GM23338 (cell line): ENCODE measurements at regions not wholly inside any gene's neighbourhood (a gene's known extent, or its start where the extent isn't known, plus 50 kb on each side); places are given as distances from the start of the nearest gene placed in this dataset.

Experiments
- ATAC-seq: fragments of 200-7000 bp; cut with Tn5 transposase; 3 replicates; pipeline ENCODE4 v1.9.1; 2020
- DNase-seq: peaks from one replicate; pipeline ENCODE4 v3.0.0-alpha.2; 2015; ENCODE audit warnings: low spot score
- H2AFZ ChIP-seq: fragments of 200-600 bp; sonication (generic); 2 replicates; pipeline ENCODE4 v1.8.0; 2016; ENCODE audit warnings: antibody characterized with exemption, mild to moderate bottlenecking, moderate library complexity
- H3F3A ChIP-seq: fragments of 200-600 bp; sonication (generic); replicated peaks from 2 replicates; pipeline ENCODE4 v1.8.0; 2017; ENCODE audit warnings: antibody characterized with exemption, mixed run types, low read depth
- H3K27ac ChIP-seq: fragments of 200-600 bp; sonication (generic); 2 replicates; pipeline ENCODE4 v1.6.1; 2016; ENCODE audit warnings: low read depth
- H3K27me3 ChIP-seq: fragments of 200-600 bp; sonication (generic); 2 replicates; pipeline ENCODE4 v1.8.0; 2016; ENCODE audit warnings: mild to moderate bottlenecking, mixed run types, moderate library complexity; ENCODE audit not compliant: insufficient read depth
- H3K36me3 ChIP-seq: fragments of 200-600 bp; sonication (generic); 2 replicates; pipeline ENCODE4 v1.8.0; 2016; ENCODE audit warnings: mild to moderate bottlenecking; ENCODE audit not compliant: insufficient read depth
- H3K4me1 ChIP-seq: fragments of 200-600 bp; sonication (generic); 2 replicates; pipeline ENCODE4 v1.8.0; 2016; ENCODE audit warnings: mild to moderate bottlenecking, moderate library complexity; ENCODE audit not compliant: insufficient read depth
- H3K4me2 ChIP-seq: fragments of 200-600 bp; sonication (generic); 2 replicates; pipeline ENCODE4 v1.7.1; 2017; ENCODE audit warnings: mixed run types
- H3K4me3 ChIP-seq: fragments of 200-600 bp; sonication (generic); 2 replicates; pipeline ENCODE4 v1.6.1; 2016; ENCODE audit warnings: mixed run types
- H3K79me2 ChIP-seq: fragments of 200-600 bp; sonication (generic); replicated peaks from 2 replicates; pipeline ENCODE4 v1.8.0; 2017; ENCODE audit warnings: mild to moderate bottlenecking; ENCODE audit not compliant: insufficient read depth
- H3K9me2 ChIP-seq: fragments of 200-600 bp; sonication (generic); 2 replicates; pipeline ENCODE4 v1.8.0; 2017; ENCODE audit not compliant: insufficient read depth
- H4K20me1 ChIP-seq: fragments of 200-600 bp; sonication (generic); replicated peaks from 2 replicates; pipeline ENCODE4 v1.8.0; 2017; ENCODE audit warnings: mild to moderate bottlenecking; ENCODE audit not compliant: insufficient read depth
- H3K27ac Mint-ChIP-seq: 2 replicates; pipeline ENCODE4 v1.8.0; 2020; ENCODE audit warnings: inconsistent platforms, mild to moderate bottlenecking, moderate library complexity, mixed read lengths
- H3K27me3 Mint-ChIP-seq: 3 replicates; pipeline ENCODE4 v1.8.0; 2022; ENCODE audit warnings: low read depth, mild to moderate bottlenecking, moderate library complexity, mixed read lengths, inconsistent platforms; ENCODE audit not compliant: insufficient read depth, poor library complexity
- H3K36me3 Mint-ChIP-seq: 3 replicates; pipeline ENCODE4 v1.8.0; 2021; ENCODE audit warnings: low read depth, mild to moderate bottlenecking, inconsistent platforms, moderate library complexity, mixed read lengths
- H3K4me1 Mint-ChIP-seq: 3 replicates; pipeline ENCODE4 v1.8.0; 2020; ENCODE audit warnings: mild to moderate bottlenecking, inconsistent platforms, mixed read lengths
- H3K4me3 Mint-ChIP-seq: 3 replicates; pipeline ENCODE4 v1.8.0; 2021; ENCODE audit warnings: moderate library complexity, mild to moderate bottlenecking, inconsistent platforms, mixed read lengths
- H3K9me3 Mint-ChIP-seq: 3 replicates; pipeline ENCODE4 v1.8.0; 2020; ENCODE audit warnings: moderate library complexity, mild to moderate bottlenecking, inconsistent platforms, mixed read lengths
- CREB1 ChIP-seq: fragments of 250-450 bp; sonication (Bioruptor Pico); IDR thresholded peaks from 2 replicates; pipeline ENCODE4 v1.5.0; 2020; ENCODE audit warnings: low read depth, mild to moderate bottlenecking, moderate library complexity
- EZH2 ChIP-seq: fragments of 200-600 bp; sonication (generic); IDR thresholded peaks from one replicate; pipeline ENCODE4 v1.8.0; 2017; ENCODE audit warnings: antibody characterized with exemption, mild to moderate bottlenecking, low read depth; ENCODE audit not compliant: unreplicated experiment
- EZH2phosphoT487 ChIP-seq: fragments of 200-600 bp; sonication (generic); IDR thresholded peaks from one replicate; pipeline ENCODE4 v1.8.1; 2018; ENCODE audit warnings: antibody characterized with exemption; ENCODE audit not compliant: unreplicated experiment
- JUNB ChIP-seq: IDR thresholded peaks from one replicate; pipeline ENCODE4 v1.6.1; 2016; ENCODE audit warnings: antibody characterized with exemption; ENCODE audit not compliant: unreplicated experiment
- NANOG ChIP-seq: IDR thresholded peaks from 2 replicates; pipeline ENCODE4 v1.6.1; 2016; ENCODE audit warnings: antibody characterized with exemption, borderline replicate concordance
- POLR2AphosphoS5 ChIP-seq: IDR thresholded peaks from 2 replicates; pipeline ENCODE4 v1.6.1; 2016; ENCODE audit warnings: antibody characterized with exemption, low read depth
- STAT1 ChIP-seq: IDR thresholded peaks from one replicate; pipeline ENCODE4 v1.6.1; 2016; ENCODE audit warnings: antibody characterized with exemption; ENCODE audit not compliant: unreplicated experiment
- ZNF114 ChIP-seq: fragments of 250-450 bp; sonication (Bioruptor Pico); IDR thresholded peaks from 2 replicates; pipeline ENCODE4 v1.5.0; 2020; ENCODE audit warnings: mild to moderate bottlenecking, moderate library complexity
- ZNF331 ChIP-seq: fragments of 250-450 bp; sonication (Bioruptor Pico); IDR thresholded peaks from 2 replicates; pipeline ENCODE4 v1.5.0; 2020; ENCODE audit warnings: low read depth, mild to moderate bottlenecking, moderate library complexity
- TF ChIP-seq, protein P1 (sequence below): fragments of 250-450 bp; sonication (Bioruptor Pico); IDR thresholded peaks from 2 replicates; pipeline ENCODE4 v1.5.0; 2020; ENCODE audit warnings: mild to moderate bottlenecking, moderate library complexity
- TF ChIP-seq, protein P2 (sequence below): IDR thresholded peaks from one replicate; pipeline ENCODE4 v1.6.1; 2018; ENCODE audit warnings: antibody characterized with exemption; ENCODE audit not compliant: unreplicated experiment
- TF ChIP-seq, protein P3 (sequence below), 2 experiments: fragments of 200-600 bp in 1 of 2; sonication (generic) in 1 of 2; conservative IDR thresholded peaks; 2 replicates each; pipeline versions ENCODE4 v1.5.1 to v1.6.1; 2016 to 2017; ENCODE audit warnings: antibody characterized with exemption in 2 of 2, low read depth in 2 of 2, mild to moderate bottlenecking in 2 of 2, moderate library complexity in 1 of 2
- TF ChIP-seq, protein P4 (sequence below): IDR thresholded peaks from 2 replicates; pipeline ENCODE4 v1.6.1; 2016; ENCODE audit warnings: antibody characterized with exemption

DNA sequence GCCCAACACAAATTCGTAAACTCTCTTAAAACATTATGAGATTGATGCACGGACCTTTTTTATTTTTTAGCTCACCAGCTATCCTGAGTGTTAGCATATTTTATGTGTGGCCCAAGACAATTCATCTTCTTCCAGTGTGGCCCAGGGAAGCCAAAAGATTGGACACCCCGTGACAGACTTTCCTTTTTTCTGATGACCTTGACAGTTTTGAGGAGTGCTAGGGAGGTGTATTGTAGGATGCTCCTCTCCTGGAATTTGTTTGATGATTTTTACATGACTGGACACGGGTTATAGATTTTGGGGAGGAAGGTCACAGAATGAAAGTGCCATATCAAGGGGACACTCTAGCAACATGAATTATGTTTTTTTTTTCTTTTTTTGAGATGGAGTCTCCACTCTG is 69.3 kb upstream of the FANCC start:
- DNase-seq (no peak), ATAC-seq (no peak)
- peaks cover 5% of the 10 kb centered on the region; the same call in 1 of the 3 replicates for H3K4me1 Mint-ChIP-seq
- H3K4me3 ChIP-seq, result no peak overlapping the region
- no peak overlapping the region for H3K4me2 ChIP-seq
- no peak overlapping the region for H3K27ac ChIP-seq
- H3K27ac Mint-ChIP-seq, result no peak overlapping the region
- H3K36me3 Mint-ChIP-seq, result no peaks in the 10 kb centered on the region
- H3K27me3 ChIP-seq, result no peaks in the 10 kb centered on the region
- no peaks in the 10 kb centered on the region for H3K36me3 ChIP-seq
- H2AFZ ChIP-seq, result no peak overlapping the region
- H3K9me3 Mint-ChIP-seq, result no peaks in the 10 kb centered on the region; the same call in 2 of the 3 replicates
- no peaks in the 10 kb centered on the region for H3K79me2 ChIP-seq
- peaks cover 4% of the 10 kb centered on the region for H3K27me3 Mint-ChIP-seq
- no peaks in the 10 kb centered on the region for H4K20me1 ChIP-seq
- H3F3A ChIP-seq, result no peaks in the 10 kb centered on the region
- H3K4me3 Mint-ChIP-seq, result no peak overlapping the region
- H3K4me1 ChIP-seq, result no peaks in the 10 kb centered on the region
- no peaks in the 10 kb centered on the region for H3K9me2 ChIP-seq
- TF ChIP-seq CREB1 (no peak), NANOG (no peak), ZNF114 (CRISPR knock-in tag) (no peak), ZNF331 (CRISPR knock-in tag) (no peak), EZH2phosphoT487 (no peak), JUNB (no peak), EZH2 (no peak), POLR2AphosphoS5 (no peak), STAT1 (no peak)
- TF ChIP-seq, protein P1, sequence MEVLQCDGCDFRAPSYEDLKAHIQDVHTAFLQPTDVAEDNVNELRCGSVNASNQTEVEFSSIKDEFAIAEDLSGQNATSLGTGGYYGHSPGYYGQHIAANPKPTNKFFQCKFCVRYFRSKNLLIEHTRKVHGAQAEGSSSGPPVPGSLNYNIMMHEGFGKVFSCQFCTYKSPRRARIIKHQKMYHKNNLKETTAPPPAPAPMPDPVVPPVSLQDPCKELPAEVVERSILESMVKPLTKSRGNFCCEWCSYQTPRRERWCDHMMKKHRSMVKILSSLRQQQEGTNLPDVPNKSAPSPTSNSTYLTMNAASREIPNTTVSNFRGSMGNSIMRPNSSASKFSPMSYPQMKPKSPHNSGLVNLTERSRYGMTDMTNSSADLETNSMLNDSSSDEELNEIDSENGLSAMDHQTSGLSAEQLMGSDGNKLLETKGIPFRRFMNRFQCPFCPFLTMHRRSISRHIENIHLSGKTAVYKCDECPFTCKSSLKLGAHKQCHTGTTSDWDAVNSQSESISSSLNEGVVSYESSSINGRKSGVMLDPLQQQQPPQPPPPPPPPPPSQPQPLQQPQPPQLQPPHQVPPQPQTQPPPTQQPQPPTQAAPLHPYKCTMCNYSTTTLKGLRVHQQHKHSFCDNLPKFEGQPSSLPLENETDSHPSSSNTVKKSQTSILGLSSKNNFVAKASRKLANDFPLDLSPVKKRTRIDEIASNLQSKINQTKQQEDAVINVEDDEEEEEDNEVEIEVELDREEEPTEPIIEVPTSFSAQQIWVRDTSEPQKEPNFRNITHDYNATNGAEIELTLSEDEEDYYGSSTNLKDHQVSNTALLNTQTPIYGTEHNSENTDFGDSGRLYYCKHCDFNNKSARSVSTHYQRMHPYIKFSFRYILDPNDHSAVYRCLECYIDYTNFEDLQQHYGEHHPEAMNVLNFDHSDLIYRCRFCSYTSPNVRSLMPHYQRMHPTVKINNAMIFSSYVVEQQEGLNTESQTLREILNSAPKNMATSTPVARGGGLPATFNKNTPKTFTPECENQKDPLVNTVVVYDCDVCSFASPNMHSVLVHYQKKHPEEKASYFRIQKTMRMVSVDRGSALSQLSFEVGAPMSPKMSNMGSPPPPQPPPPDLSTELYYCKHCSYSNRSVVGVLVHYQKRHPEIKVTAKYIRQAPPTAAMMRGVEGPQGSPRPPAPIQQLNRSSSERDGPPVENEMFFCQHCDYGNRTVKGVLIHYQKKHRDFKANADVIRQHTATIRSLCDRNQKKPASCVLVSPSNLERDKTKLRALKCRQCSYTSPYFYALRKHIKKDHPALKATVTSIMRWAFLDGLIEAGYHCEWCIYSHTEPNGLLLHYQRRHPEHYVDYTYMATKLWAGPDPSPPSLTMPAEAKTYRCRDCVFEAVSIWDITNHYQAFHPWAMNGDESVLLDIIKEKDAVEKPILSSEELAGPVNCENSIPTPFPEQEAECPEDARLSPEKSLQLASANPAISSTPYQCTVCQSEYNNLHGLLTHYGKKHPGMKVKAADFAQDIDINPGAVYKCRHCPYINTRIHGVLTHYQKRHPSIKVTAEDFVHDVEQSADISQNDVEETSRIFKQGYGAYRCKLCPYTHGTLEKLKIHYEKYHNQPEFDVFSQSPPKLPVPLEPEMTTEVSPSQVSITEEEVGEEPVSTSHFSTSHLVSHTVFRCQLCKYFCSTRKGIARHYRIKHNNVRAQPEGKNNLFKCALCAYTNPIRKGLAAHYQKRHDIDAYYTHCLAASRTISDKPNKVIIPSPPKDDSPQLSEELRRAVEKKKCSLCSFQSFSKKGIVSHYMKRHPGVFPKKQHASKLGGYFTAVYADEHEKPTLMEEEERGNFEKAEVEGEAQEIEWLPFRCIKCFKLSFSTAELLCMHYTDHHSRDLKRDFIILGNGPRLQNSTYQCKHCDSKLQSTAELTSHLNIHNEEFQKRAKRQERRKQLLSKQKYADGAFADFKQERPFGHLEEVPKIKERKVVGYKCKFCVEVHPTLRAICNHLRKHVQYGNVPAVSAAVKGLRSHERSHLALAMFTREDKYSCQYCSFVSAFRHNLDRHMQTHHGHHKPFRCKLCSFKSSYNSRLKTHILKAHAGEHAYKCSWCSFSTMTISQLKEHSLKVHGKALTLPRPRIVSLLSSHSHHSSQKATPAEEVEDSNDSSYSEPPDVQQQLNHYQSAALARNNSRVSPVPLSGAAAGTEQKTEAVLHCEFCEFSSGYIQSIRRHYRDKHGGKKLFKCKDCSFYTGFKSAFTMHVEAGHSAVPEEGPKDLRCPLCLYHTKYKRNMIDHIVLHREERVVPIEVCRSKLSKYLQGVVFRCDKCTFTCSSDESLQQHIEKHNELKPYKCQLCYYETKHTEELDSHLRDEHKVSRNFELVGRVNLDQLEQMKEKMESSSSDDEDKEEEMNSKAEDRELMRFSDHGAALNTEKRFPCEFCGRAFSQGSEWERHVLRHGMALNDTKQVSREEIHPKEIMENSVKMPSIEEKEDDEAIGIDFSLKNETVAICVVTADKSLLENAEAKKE (CRISPR knock-in tag), result no peak
- TF ChIP-seq, protein P2, sequence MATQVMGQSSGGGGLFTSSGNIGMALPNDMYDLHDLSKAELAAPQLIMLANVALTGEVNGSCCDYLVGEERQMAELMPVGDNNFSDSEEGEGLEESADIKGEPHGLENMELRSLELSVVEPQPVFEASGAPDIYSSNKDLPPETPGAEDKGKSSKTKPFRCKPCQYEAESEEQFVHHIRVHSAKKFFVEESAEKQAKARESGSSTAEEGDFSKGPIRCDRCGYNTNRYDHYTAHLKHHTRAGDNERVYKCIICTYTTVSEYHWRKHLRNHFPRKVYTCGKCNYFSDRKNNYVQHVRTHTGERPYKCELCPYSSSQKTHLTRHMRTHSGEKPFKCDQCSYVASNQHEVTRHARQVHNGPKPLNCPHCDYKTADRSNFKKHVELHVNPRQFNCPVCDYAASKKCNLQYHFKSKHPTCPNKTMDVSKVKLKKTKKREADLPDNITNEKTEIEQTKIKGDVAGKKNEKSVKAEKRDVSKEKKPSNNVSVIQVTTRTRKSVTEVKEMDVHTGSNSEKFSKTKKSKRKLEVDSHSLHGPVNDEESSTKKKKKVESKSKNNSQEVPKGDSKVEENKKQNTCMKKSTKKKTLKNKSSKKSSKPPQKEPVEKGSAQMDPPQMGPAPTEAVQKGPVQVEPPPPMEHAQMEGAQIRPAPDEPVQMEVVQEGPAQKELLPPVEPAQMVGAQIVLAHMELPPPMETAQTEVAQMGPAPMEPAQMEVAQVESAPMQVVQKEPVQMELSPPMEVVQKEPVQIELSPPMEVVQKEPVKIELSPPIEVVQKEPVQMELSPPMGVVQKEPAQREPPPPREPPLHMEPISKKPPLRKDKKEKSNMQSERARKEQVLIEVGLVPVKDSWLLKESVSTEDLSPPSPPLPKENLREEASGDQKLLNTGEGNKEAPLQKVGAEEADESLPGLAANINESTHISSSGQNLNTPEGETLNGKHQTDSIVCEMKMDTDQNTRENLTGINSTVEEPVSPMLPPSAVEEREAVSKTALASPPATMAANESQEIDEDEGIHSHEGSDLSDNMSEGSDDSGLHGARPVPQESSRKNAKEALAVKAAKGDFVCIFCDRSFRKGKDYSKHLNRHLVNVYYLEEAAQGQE, result no peak
- TF ChIP-seq, protein P3, sequence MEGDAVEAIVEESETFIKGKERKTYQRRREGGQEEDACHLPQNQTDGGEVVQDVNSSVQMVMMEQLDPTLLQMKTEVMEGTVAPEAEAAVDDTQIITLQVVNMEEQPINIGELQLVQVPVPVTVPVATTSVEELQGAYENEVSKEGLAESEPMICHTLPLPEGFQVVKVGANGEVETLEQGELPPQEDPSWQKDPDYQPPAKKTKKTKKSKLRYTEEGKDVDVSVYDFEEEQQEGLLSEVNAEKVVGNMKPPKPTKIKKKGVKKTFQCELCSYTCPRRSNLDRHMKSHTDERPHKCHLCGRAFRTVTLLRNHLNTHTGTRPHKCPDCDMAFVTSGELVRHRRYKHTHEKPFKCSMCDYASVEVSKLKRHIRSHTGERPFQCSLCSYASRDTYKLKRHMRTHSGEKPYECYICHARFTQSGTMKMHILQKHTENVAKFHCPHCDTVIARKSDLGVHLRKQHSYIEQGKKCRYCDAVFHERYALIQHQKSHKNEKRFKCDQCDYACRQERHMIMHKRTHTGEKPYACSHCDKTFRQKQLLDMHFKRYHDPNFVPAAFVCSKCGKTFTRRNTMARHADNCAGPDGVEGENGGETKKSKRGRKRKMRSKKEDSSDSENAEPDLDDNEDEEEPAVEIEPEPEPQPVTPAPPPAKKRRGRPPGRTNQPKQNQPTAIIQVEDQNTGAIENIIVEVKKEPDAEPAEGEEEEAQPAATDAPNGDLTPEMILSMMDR (conservative IDR thresholded peaks at IDR 0.05; ENCODE audit: low read depth in 2 of 2), result no peak
- TF ChIP-seq, protein P4, sequence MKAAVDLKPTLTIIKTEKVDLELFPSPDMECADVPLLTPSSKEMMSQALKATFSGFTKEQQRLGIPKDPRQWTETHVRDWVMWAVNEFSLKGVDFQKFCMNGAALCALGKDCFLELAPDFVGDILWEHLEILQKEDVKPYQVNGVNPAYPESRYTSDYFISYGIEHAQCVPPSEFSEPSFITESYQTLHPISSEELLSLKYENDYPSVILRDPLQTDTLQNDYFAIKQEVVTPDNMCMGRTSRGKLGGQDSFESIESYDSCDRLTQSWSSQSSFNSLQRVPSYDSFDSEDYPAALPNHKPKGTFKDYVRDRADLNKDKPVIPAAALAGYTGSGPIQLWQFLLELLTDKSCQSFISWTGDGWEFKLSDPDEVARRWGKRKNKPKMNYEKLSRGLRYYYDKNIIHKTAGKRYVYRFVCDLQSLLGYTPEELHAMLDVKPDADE, result no peak
